Neural cell (in vitro differentiated cells): ENCODE measurements at regions not wholly inside any gene's neighbourhood (a gene's known extent, or its start where the extent isn't known, plus 50 kb on each side); places are given as distances from the start of the nearest gene placed in this dataset.

Experiments
- H2AFZ ChIP-seq: fragments of 200-600, 300-800 bp; sonication (generic), shearing (Covaris generic); 2 replicates; pipeline ENCODE4 v1.6.0; 2014; ENCODE audit warnings: low read depth, mild to moderate bottlenecking, antibody characterized with exemption, low read length, moderate library complexity
- H3F3A ChIP-seq: fragments of 200-600 bp; shearing (Covaris generic); 2 replicates; pipeline ENCODE4 v1.6.1; 2016; ENCODE audit warnings: mild to moderate bottlenecking, moderate library complexity, mixed read lengths, antibody characterized with exemption, low read length; ENCODE audit not compliant: insufficient read depth, poor library complexity, severe bottlenecking
- H3K27ac ChIP-seq: fragments of 200-600, 300-800 bp; sonication (generic), shearing (Covaris generic); 2 replicates; pipeline ENCODE4 v1.5.1; 2014; ENCODE audit warnings: mild to moderate bottlenecking, low read length, moderate library complexity
- H3K27me3 ChIP-seq: fragments of 300-800, 200-600 bp; sonication (generic), shearing (Covaris generic); 2 replicates; pipeline ENCODE4 v1.6.0; 2014; ENCODE audit warnings: mild to moderate bottlenecking, low read depth, low read length, moderate library complexity; ENCODE audit not compliant: insufficient read depth
- H3K36me3 ChIP-seq: fragments of 300-800, 200-600 bp; sonication (generic), shearing (Covaris generic); 2 replicates; pipeline ENCODE4 v1.5.1; 2014; ENCODE audit warnings: mild to moderate bottlenecking, antibody characterized with exemption, low read length, moderate library complexity; ENCODE audit not compliant: insufficient read depth
- H3K4me2 ChIP-seq: fragments of 300-800, 200-600 bp; sonication (generic), shearing (Covaris generic); 2 replicates; pipeline ENCODE4 v1.6.0; 2014; ENCODE audit warnings: mild to moderate bottlenecking, low read length
- H3K4me3 ChIP-seq: fragments of 300-800, 200-600 bp; sonication (generic), shearing (Covaris generic); 2 replicates; pipeline ENCODE4 v1.5.1; 2014; ENCODE audit warnings: mild to moderate bottlenecking, low read length, moderate library complexity
- H3K79me2 ChIP-seq: fragments of 200-600 bp; shearing (Covaris generic); replicated peaks from 2 replicates; pipeline ENCODE4 v1.6.0; 2014; ENCODE audit warnings: mild to moderate bottlenecking, low read length, moderate library complexity; ENCODE audit not compliant: insufficient read depth
- H3K9ac ChIP-seq: fragments of 300-800, 200-600 bp; sonication (generic), shearing (Covaris generic); 2 replicates; pipeline ENCODE4 v1.6.1; 2016; ENCODE audit warnings: mild to moderate bottlenecking, low read length, mixed read lengths
- H3K9me2 ChIP-seq: fragments of 200-600 bp; shearing (Covaris generic); 2 replicates; pipeline ENCODE4 v1.6.1; 2016; ENCODE audit warnings: mild to moderate bottlenecking, low read length, mixed read lengths; ENCODE audit not compliant: insufficient read depth
- H3K9me3 ChIP-seq: fragments of 200-600, 300-800 bp; sonication (generic), shearing (Covaris generic); 2 replicates; pipeline ENCODE4 v1.6.1; 2016; ENCODE audit warnings: mild to moderate bottlenecking, mixed run types, low read length, moderate library complexity, mixed read lengths
- H4K20me1 ChIP-seq: fragments of 200-600 bp; shearing (Covaris generic); 2 replicates; pipeline ENCODE4 v1.6.1; 2016; ENCODE audit warnings: mild to moderate bottlenecking, mixed run types; ENCODE audit not compliant: insufficient read depth
- EP300 ChIP-seq: fragments of 450-650 bp; conservative IDR thresholded peaks from 2 replicates; pipeline ENCODE4 v1.6.1; 2014; ENCODE audit warnings: antibody characterized with exemption, mild to moderate bottlenecking, moderate library complexity; ENCODE audit not compliant: poor library complexity, severe bottlenecking
- EZH2 ChIP-seq: fragments of 200-600, 300-800 bp; shearing (Covaris generic), sonication (generic); IDR thresholded peaks from 2 replicates; pipeline ENCODE4 v1.6.1; 2014; ENCODE audit warnings: antibody characterized with exemption, low read length, borderline replicate concordance, mild to moderate bottlenecking; ENCODE audit not compliant: insufficient read depth, poor library complexity, severe bottlenecking
- MXI1 ChIP-seq: fragments of 450-650 bp; conservative IDR thresholded peaks from 2 replicates; pipeline ENCODE4 v1.6.1; 2014; ENCODE audit warnings: antibody characterized with exemption, mild to moderate bottlenecking; ENCODE audit not compliant: poor library complexity, severe bottlenecking
- POLR2AphosphoS5 ChIP-seq: IDR thresholded peaks from 2 replicates; pipeline ENCODE4 v1.6.1; 2012
- RAD21 ChIP-seq: fragments of 450-650 bp; conservative IDR thresholded peaks from 2 replicates; pipeline ENCODE4 v1.6.1; 2014; ENCODE audit warnings: antibody characterized with exemption, mild to moderate bottlenecking, moderate library complexity
- SMC3 ChIP-seq: fragments of 450-650 bp; conservative IDR thresholded peaks from 2 replicates; pipeline ENCODE4 v1.6.1; 2014; ENCODE audit warnings: antibody characterized with exemption, mild to moderate bottlenecking, moderate library complexity; ENCODE audit not compliant: poor library complexity
- TAF1 ChIP-seq: IDR thresholded peaks from 2 replicates; pipeline ENCODE4 v1.6.1; 2012; ENCODE audit warnings: low read depth
- TF ChIP-seq, protein P1 (sequence below): fragments of 450-650 bp; IDR thresholded peaks from 2 replicates; pipeline ENCODE4 v1.5.1; 2014; ENCODE audit warnings: antibody characterized with exemption, mild to moderate bottlenecking, moderate library complexity; ENCODE audit not compliant: poor library complexity, severe bottlenecking
- TF ChIP-seq, protein P2 (sequence below): IDR thresholded peaks from 2 replicates; pipeline ENCODE4 v1.6.1; 2012; ENCODE audit warnings: borderline replicate concordance

DNA sequence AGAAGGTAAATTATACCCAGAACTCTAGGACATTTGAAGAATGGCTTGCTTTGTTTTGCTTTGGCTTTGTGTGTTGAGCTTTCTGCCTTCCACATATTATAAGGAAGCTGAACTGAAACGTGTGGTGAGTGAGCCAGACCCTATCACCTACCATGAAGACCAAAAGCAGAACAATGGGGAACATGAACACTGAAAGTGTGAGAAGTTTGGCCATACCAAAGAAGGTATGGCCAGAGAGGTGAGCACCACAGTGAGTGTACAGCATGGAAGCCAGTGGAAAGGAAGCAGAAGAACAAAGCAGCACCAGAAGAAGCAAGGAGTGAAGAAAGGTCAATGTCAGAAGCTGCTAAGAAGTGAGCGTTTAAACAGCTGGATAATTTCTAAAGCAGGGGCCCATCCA lies 59.7 kb upstream of the CCDC71L start:
- Histone ChIP-seq H3K79me2 (no peaks in the 10 kb centered on the region), H3F3A (no peaks in the 10 kb centered on the region), H4K20me1 (no peaks in the 10 kb centered on the region), H3K4me3 (no peak overlapping the region), H3K27me3 (no peaks in the 10 kb centered on the region), H3K4me2 (no peak overlapping the region), H3K27ac (no peak overlapping the region), H2AFZ (no peak overlapping the region), H3K9me2 (no peaks in the 10 kb centered on the region), H3K9ac (no peak overlapping the region), H3K9me3 (no peaks in the 10 kb centered on the region), H3K36me3 (no peaks in the 10 kb centered on the region)
- TF ChIP-seq EZH2: no peak
- no peak for TF ChIP-seq POLR2AphosphoS5
- TF ChIP-seq EP300: no peak
- TF ChIP-seq, protein P1, sequence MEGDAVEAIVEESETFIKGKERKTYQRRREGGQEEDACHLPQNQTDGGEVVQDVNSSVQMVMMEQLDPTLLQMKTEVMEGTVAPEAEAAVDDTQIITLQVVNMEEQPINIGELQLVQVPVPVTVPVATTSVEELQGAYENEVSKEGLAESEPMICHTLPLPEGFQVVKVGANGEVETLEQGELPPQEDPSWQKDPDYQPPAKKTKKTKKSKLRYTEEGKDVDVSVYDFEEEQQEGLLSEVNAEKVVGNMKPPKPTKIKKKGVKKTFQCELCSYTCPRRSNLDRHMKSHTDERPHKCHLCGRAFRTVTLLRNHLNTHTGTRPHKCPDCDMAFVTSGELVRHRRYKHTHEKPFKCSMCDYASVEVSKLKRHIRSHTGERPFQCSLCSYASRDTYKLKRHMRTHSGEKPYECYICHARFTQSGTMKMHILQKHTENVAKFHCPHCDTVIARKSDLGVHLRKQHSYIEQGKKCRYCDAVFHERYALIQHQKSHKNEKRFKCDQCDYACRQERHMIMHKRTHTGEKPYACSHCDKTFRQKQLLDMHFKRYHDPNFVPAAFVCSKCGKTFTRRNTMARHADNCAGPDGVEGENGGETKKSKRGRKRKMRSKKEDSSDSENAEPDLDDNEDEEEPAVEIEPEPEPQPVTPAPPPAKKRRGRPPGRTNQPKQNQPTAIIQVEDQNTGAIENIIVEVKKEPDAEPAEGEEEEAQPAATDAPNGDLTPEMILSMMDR: no peak
- no peak for TF ChIP-seq MXI1
- TF ChIP-seq RAD21: no peak
- TF ChIP-seq, protein P2, sequence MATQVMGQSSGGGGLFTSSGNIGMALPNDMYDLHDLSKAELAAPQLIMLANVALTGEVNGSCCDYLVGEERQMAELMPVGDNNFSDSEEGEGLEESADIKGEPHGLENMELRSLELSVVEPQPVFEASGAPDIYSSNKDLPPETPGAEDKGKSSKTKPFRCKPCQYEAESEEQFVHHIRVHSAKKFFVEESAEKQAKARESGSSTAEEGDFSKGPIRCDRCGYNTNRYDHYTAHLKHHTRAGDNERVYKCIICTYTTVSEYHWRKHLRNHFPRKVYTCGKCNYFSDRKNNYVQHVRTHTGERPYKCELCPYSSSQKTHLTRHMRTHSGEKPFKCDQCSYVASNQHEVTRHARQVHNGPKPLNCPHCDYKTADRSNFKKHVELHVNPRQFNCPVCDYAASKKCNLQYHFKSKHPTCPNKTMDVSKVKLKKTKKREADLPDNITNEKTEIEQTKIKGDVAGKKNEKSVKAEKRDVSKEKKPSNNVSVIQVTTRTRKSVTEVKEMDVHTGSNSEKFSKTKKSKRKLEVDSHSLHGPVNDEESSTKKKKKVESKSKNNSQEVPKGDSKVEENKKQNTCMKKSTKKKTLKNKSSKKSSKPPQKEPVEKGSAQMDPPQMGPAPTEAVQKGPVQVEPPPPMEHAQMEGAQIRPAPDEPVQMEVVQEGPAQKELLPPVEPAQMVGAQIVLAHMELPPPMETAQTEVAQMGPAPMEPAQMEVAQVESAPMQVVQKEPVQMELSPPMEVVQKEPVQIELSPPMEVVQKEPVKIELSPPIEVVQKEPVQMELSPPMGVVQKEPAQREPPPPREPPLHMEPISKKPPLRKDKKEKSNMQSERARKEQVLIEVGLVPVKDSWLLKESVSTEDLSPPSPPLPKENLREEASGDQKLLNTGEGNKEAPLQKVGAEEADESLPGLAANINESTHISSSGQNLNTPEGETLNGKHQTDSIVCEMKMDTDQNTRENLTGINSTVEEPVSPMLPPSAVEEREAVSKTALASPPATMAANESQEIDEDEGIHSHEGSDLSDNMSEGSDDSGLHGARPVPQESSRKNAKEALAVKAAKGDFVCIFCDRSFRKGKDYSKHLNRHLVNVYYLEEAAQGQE: no peak
- no peak for TF ChIP-seq TAF1
- TF ChIP-seq SMC3: no peak

DNA sequence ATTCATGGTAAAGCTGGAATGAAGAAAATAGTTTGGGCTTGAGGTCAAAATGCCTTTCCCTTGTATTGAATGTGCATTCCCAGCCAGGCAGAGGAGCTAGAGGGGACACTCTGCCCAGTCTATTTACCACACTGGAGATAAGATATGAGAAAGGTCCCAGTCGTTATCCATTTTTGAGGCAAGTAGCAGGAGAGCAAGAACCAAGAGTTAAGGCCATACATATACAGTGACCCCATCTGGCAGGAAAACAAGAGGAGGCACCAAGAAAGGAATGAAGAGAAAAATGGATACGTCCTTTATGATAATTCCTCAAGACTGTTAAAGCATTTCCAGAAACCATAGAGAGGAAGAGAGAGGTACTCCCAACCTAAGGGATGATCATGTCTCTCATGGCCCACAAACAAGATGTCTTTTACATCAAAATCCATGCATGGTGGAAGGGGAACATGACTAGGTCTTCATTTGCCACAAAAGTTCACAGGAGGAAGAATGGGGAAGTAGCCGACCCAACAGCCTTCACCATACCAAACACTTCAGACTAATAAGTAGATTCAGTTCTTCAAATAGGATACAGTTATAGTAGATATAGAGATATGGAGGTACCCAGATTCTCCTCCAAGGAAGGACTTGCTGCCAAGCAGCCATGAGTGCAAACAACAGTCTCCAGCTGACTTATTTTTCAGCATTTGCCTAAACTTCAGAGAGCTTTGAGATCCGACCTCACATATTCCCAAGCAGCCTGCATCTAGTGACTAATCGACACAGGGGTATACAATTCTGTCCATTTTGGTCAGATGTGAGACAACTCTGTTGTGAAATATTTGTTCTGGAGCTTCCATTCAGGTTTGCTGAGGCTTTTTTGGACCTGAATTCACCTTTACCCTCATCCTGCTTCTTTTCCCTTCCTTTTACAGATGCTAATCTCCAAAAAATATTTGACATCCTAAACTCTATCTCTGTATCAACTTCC lies 61.1 kb upstream of the CCDC71L start:
- TF ChIP-seq, protein P2: no peak
- no peak for TF ChIP-seq EZH2
- TF ChIP-seq, protein P1: no peak
- TF ChIP-seq POLR2AphosphoS5: no peak
- TF ChIP-seq TAF1: no peak
- TF ChIP-seq RAD21: no peak
- TF ChIP-seq SMC3: no peak
- no peak for TF ChIP-seq MXI1
- no peak for TF ChIP-seq EP300
- no peaks in the 10 kb centered on the region for H3K36me3 ChIP-seq
- no peak overlapping the region for H3K4me2 ChIP-seq
- H3K27ac ChIP-seq: no peak overlapping the region
- H4K20me1 ChIP-seq: no peaks in the 10 kb centered on the region
- no peak overlapping the region for H2AFZ ChIP-seq
- no peaks in the 10 kb centered on the region for H3F3A ChIP-seq
- H3K27me3 ChIP-seq: no peaks in the 10 kb centered on the region
- no peak overlapping the region for H3K4me3 ChIP-seq
- H3K9me2 ChIP-seq: no peaks in the 10 kb centered on the region
- H3K9me3 ChIP-seq: no peaks in the 10 kb centered on the region
- H3K9ac ChIP-seq: no peak overlapping the region
- H3K79me2 ChIP-seq: no peaks in the 10 kb centered on the region
